ENCODE measurements at regions not wholly inside any gene's neighbourhood (a gene's known extent, or its start where the extent isn't known, plus 50 kb on each side); places are given as distances from the start of the nearest gene placed in this dataset.

DNA sequence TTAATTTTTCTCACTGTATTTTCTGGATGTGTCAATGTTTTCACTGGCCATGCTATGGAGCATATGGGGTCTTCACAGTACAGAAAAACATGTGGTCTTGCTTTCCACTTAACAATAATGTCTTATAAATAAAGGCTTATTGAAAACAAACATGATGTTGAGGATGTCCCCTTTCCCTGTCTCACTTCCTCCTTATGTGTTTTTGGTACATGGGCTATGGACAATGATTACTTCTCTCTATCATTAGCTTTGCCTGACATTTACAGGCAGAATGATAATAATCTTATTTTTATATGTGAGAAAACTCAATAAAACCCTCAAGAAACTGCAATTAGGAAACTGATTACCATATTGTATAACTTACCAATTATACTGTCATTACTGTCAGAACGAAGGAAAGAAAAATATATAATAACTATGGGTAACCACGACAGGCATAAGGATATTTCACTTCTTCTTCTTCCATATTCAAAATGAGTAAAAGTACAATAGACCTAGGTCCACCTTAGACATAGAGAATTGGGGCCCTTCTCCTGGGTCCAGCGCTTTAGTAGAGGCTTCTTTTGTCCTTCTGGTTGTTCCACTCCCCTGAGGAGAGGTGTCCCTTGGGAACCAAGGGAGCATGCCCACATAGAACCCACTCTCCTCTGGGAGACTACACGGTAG, 375.0 kb downstream of the MAN2A1 start:
- DNase-seq (ENCODE audit: low read depth in 2 of 3, low spot score in 2 of 3): no peak

- no peak for DNase-seq (ENCODE audit: low read depth in 2 of 3, low spot score in 2 of 3)
These were observed 381.1 kb downstream of the MAN2A1 start for GRCh38 chr5:110070836-110071235.

- DNase-seq (ENCODE audit: low read depth in 2 of 3, low spot score in 2 of 3): no peak
These were observed 382.9 kb downstream of the MAN2A1 start for GRCh38 chr5:110072651-110073050.

- no peak for DNase-seq (ENCODE audit: low read depth in 2 of 3, low spot score in 2 of 3)
These were observed 383.8 kb downstream of the MAN2A1 start for GRCh38 chr5:110073534-110073933.

GRCh38 chr5:110075656-110076055, 385.9 kb downstream of the MAN2A1 start:
- DNase-seq (ENCODE audit: low read depth in 2 of 3, low spot score in 2 of 3): no peak

DNA sequence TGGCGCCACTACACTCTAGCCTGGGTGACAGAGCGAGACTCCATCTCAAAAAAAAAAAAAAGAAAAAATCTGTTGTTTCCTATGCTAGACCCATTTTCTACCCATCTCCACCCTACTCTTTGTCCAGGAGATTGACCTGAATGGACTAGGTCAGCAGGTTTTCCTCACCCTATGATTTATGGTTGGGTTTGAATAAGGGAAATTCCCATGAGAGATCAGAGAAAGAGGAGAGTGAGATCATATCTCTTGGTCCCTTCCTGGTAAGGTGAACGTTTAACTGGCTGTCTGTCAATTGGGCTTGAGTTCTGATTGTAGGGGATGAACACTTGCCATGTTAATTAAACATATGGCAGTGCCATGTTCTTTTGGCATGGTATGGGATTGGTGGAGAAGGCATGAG, 387.4 kb downstream of the MAN2A1 start:
- DNase-seq (ENCODE audit: low read depth in 2 of 3, low spot score in 2 of 3): no peak

- no peak for DNase-seq (ENCODE audit: low read depth in 2 of 3, low spot score in 2 of 3)
These were observed 392.5 kb downstream of the MAN2A1 start for GRCh38 chr5:110082194-110082593.

GRCh38 chr5:110082863-110083262, 393.1 kb downstream of the MAN2A1 start:
- no peak for DNase-seq (ENCODE audit: low read depth in 2 of 3, low spot score in 2 of 3)

DNA sequence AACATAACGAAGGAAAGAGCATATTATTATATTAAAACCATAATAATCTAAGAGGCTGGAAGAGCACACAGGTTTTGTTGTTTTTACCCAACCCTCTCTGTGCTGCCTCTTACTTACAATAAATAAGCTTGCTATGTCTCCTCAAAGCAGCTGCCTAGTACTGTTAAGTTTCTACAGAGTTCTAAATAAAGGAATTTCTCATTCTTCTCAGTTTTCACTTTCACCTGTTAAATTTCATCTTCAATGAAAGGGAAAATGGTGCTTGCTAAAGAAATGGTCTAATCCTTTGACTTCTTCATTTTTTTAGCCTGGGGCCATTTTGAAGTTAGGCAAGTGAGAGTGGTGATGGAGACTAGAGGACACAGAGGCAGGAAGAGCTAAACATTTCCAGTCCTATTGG, 396.1 kb downstream of the MAN2A1 start:
- DNase-seq (ENCODE audit: low read depth in 2 of 3, low spot score in 2 of 3): no peak

GRCh38 chr5:110086658-110087388, 397.1 kb downstream of the MAN2A1 start:
- DNase-seq (ENCODE audit: low read depth in 2 of 3, low spot score in 2 of 3): no peak

- no peak for DNase-seq (ENCODE audit: low read depth in 2 of 3, low spot score in 2 of 3)
These were observed 398.1 kb downstream of the MAN2A1 start for GRCh38 chr5:110087829-110088228.

- DNase-seq (ENCODE audit: low read depth in 2 of 3, low spot score in 2 of 3): no peak
These were observed 399.1 kb downstream of the MAN2A1 start for GRCh38 chr5:110088676-110089436.

GRCh38 chr5:110092955-110093785, 403.4 kb downstream of the MAN2A1 start:
- DNase-seq (ENCODE audit: low read depth in 2 of 3, low spot score in 2 of 3): no peak

DNA sequence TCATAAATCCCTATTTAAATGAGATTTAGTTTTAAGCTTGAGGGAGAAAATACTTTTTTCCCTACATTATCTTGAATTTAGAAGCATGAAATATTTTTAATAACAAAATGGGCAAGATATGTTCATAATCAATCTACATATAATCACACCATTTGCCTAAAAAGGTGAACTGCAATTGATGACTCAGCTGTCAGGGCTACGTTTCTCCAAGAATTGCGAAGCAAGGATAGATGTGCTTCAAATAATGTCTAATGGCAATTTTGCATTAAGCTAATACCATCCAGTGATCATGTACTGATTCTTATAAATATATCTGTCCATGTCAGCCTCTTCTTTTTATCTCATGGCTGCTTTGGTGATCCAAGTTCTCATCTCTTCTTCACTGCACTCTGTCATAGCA, 404.4 kb downstream of the MAN2A1 start:
- no peak for DNase-seq (ENCODE audit: low read depth in 2 of 3, low spot score in 2 of 3)

DNA sequence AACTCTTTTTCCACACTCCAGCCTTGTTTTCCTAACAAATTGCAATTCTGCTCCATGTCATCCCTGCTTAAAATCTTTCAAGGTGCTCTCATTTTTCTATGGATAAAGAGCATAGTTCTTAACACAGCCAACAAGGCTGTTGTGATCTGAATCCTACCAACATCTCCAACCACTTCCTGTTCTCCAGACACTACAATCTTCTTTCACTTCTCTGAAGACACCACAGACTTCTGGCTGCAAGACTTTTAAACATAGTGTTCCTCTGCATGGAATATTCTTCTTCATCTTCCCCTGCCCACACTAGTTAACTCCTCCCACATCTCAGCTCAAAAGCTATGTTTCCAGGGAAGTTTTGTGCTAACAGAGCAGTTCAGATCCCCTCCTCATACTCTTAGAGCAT, 404.8 kb downstream of the MAN2A1 start:
- no peak for DNase-seq (ENCODE audit: low read depth in 2 of 3, low spot score in 2 of 3)

- DNase-seq (ENCODE audit: low read depth in 2 of 3, low spot score in 2 of 3): no peak
These were observed 406.7 kb downstream of the MAN2A1 start for GRCh38 chr5:110096419-110096818.

DNA sequence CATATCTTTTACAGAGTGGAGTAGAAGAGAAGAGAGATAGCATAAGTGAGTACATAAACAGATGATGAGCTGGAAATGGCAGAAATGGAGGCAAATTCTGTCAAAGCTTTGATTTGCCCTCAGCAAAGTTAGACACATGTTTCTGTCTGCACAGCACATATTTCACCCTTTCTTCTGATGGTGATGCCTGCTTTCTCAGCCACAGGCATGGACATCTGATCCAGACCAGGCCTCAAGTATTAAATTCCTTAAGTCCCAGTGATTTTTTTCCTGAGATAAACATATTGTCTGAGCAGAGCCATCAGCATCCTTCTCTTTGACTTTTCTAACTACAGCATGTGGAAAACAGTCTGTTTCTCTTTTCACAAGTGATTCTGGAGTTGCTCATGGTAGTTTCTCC, 409.8 kb downstream of the MAN2A1 start:
- DNase-seq (ENCODE audit: low read depth in 2 of 3, low spot score in 2 of 3): no peak

- no peak for DNase-seq (ENCODE audit: low read depth in 2 of 3, low spot score in 2 of 3)
These were observed 413.4 kb downstream of the MAN2A1 start for GRCh38 chr5:110103081-110103480.

GRCh38 chr5:110104060-110104725, 414.5 kb downstream of the MAN2A1 start:
- no peak for DNase-seq (ENCODE audit: low read depth in 2 of 3, low spot score in 2 of 3)
